ENCODE measurements at regions not wholly inside any gene's neighbourhood (a gene's known extent, or its start where the extent isn't known, plus 50 kb on each side); places are given as distances from the start of the nearest gene placed in this dataset.

DNA sequence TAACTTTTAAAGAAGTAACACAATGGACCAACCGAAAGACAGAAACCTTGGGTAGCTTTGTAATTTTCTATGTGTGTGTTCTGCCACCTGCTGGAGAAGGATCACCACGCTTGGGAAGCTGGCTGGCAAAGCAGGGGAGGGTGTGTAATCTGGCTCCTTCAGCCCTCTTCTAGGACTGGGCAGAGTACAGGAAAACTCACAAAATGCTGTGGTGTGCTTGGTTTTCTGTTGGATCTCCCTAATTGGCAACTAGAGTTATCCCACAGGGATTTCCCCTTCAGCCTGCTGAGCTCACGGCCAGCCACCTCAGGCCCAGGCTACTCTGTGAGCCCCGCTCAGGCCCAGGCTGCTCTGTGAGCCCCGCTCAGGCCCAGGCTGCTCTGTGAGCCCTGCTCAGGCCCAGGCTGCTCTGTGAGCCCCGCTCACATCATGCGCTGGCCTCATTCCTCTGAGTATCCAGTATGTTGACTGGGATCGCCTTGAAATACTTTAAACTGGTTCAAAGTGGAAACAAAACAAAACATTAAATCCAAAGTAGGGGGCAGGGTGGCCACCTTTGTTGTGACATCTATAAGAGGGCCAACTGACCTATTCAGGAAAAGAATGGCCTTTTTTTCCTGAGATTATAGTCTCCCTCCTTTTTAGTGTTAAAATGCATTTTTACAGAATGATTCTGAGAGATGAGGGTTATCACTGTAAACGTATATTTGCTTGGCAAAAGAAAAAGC lies 52.0 kb upstream of the RNU6-8 start:
- peak; percentile 61 for ATAC-seq

DNA sequence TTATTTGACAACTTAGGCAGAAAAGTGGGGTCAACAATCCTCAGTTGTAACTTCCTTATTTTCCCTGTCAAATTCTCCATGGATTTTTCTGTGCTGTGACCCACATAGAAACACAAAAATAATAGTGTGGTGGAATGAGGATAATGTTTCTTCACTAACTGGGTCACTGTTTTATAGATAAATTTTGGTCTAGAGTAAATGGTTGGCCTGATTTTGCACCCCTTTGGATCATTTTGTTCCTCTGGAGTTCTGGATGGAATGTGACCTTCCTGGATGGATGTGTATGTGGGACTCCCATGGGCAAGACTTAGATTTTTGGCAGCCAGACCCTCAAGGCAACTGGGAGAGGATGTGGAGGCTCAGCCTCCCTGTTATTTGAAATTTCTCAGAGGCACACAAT lies 52.7 kb upstream of the RNU6-8 start:
- CTCF ChIA-PET: no interaction called here
- DNase-seq (no peak), ATAC-seq (no peak)
- H3K27me3 Mint-ChIP-seq: no peaks in the 10 kb centered on the region
- H3K27ac Mint-ChIP-seq: no peak overlapping the region
- H3K4me1 Mint-ChIP-seq: peaks cover 19% of the 10 kb centered on the region
- H3K4me3 Mint-ChIP-seq: no peak overlapping the region
- H3K9me3 Mint-ChIP-seq (ENCODE audit: low read depth): no peaks in the 10 kb centered on the region
- H3K36me3 Mint-ChIP-seq: no peaks in the 10 kb centered on the region

More for the DNA sequence above, 52.0 kb upstream of the RNU6-8 start:
- DNase-seq: peak; percentile 68
- CTCF ChIA-PET: interaction anchor here (0.6 to 6.7 kb wide), 20 partner anchors 8 to 1633 kb away, joined by 3 to 129 read pairs (median 4); partner anchors contain the start of genes ARHGAP5 and SCFD1
- H3K27me3 Mint-ChIP-seq: no peaks in the 10 kb centered on the region
- H3K4me1 Mint-ChIP-seq: peaks cover 16% of the 10 kb centered on the region
- no peaks in the 10 kb centered on the region for H3K36me3 Mint-ChIP-seq
- no peak overlapping the region for H3K4me3 Mint-ChIP-seq
- H3K27ac Mint-ChIP-seq: no peak overlapping the region
- no peaks in the 10 kb centered on the region for H3K9me3 Mint-ChIP-seq (ENCODE audit: low read depth)

DNA sequence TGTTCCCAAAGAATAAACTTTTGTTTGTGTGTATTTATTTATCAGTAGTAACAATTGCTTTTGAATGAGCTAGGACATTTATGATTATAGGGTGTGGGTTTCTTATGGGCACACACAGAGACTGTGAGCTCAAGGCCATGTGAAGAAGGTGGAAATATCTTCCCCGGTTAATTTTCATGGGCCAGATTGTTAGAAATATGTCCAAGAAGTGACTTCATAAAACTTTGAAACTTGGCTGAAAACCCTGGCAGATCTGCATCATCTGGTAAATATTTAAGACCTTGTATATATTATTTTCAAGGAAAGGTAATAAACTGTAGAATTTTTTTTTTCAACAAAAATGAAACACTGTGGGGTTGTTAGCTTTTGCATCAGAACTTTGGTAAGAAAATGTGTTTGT lies 53.5 kb upstream of the RNU6-8 start:
- ATAC-seq: no peak
- H3K9me3 Mint-ChIP-seq (ENCODE audit: low read depth): no peaks in the 10 kb centered on the region

DNA sequence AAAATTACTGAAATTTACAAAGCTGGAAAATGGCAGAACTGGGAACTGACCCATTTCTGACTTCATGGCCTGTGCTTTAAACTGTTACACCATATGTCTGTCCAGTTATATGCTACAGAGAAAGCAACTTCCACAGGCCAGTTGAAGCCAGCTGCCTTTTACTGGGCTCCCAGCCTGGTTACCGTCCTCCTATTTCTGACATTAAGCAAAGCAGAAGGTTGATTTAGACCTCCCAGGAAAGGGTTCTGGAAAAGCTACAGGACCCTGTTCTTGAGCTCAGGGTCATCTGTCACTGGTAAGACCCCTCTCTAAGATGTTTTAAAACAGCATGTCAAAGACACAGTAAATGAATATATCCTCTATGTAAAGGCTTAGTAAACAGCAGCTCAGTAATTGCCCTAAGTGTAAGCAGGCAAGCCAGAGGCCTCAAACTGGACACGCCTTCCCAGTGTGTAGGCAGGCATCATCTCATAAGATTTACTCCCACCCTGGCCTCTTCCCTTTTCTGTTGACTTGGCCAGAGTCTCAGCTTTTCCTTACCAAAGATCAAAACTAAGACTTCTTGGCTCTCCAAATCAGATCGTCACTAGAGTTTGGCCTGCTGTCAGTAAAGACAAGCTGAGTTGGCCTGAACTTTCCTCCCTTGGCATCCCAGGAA lies 55.4 kb upstream of the RNU6-8 start:
- DNase-seq (no peak), ATAC-seq (no peak)
- peaks cover 20% of the 10 kb centered on the region for H3K4me1 Mint-ChIP-seq
- H3K9me3 Mint-ChIP-seq (ENCODE audit: low read depth): peaks cover 5% of the 10 kb centered on the region
- no peaks in the 10 kb centered on the region for H3K27me3 Mint-ChIP-seq
- H3K36me3 Mint-ChIP-seq: peaks cover 3% of the 10 kb centered on the region
- CTCF ChIA-PET: interaction anchor here (0.6 to 2.0 kb wide), 5 partner anchors 74 to 324 kb away, joined by 3 to 8 read pairs (median 4); no protein-coding TSS in a partner anchor
- H3K27ac Mint-ChIP-seq: no peak overlapping the region
- H3K4me3 Mint-ChIP-seq: no peak overlapping the region

More for the DNA sequence above, 53.5 kb upstream of the RNU6-8 start:
- CTCF ChIA-PET: no interaction called here
- Mint-ChIP-seq H3K27ac (no peak overlapping the region), H3K4me1 (peaks cover 20% of the 10 kb centered on the region), H3K4me3 (no peak overlapping the region), H3K27me3 (no peaks in the 10 kb centered on the region), H3K36me3 (peaks cover 3% of the 10 kb centered on the region)
- DNase-seq: no peak

DNA sequence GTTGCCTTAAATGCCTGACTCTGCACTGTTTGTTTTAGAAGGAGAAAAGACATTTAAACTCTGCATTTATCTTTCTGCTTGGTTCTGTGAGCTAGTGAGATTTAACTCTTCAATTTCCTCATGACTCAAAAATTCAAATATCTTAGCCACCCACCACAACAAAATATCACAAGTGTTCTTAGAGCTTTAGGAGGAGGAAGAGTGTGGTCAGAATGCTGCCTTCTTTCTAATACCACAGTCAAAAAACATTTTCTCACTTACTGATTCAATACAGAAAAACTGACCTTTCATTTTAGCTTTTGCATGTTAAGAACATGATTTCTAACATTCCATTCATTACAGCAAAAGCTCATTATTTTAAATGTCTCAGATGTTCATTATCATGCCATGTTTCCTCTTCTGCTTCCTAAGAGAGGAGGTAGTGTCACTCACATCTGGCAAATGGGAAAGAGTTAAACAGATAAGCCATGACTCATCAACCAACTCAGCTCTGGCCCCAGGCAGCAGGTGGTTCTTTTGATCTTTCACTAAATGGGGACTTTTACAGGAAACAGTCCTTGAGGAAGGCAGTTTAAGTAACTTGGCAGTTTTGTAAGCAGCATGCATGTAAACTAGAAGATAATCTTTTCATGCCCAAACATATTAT lies 56.4 kb upstream of the RNU6-8 start:
- no peak overlapping the region for H3K4me3 Mint-ChIP-seq
- no peak for DNase-seq
- CTCF ChIA-PET: interaction anchor here (0.6 to 2.0 kb wide), 8 partner anchors 73 to 749 kb away, joined by 3 to 8 read pairs (median 3); no protein-coding TSS in a partner anchor
- H3K4me1 Mint-ChIP-seq: peaks cover 20% of the 10 kb centered on the region
- H3K9me3 Mint-ChIP-seq (ENCODE audit: low read depth): peaks cover 13% of the 10 kb centered on the region
- ATAC-seq: peak; percentile 71
- H3K36me3 Mint-ChIP-seq: peaks cover 8% of the 10 kb centered on the region
- H3K27ac Mint-ChIP-seq: peak overlapping the region; percentile 47
- H3K27me3 Mint-ChIP-seq: no peaks in the 10 kb centered on the region

DNA sequence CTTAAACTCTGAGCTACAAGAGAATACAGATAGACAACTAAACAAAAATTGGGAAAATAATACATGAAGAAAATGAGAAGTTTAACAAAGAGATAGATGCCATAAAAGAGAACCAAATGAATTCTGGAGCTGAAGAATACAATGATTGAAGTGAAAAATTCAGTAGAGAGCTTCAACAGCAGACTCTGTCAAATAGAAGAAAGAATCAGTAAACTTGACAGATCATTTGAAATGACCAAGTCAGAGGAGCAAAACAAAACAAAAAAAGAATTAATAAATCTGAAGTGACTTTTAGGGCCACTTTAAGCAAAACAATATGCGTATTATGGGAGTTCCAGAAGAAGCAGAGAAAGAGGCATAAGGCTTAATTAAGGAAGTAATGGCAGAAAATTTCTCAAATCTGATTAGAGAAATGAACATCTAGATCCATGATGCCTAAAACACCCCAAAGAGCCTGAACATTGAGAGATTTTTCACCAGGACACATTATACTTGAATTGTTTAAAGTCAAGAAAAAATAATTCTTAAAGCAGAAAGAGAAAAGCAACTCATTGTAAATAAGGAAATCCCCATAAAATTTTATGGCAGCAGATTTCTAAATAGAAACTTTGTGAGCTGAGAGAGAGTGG lies 61.0 kb upstream of the RNU6-8 start:
- Mint-ChIP-seq H3K4me3 (no peak overlapping the region), H3K27me3 (peaks cover 4% of the 10 kb centered on the region), H3K9me3 (ENCODE audit: low read depth) (peaks cover 13% of the 10 kb centered on the region), H3K4me1 (peaks cover 14% of the 10 kb centered on the region), H3K27ac (no peak overlapping the region), H3K36me3 (peaks cover 8% of the 10 kb centered on the region)
- ATAC-seq (no peak), DNase-seq (no peak)
- CTCF ChIA-PET: interaction anchor here (1.1 kb wide), 1 partner anchor 9 kb away, joined by 5 read pairs; no protein-coding TSS in a partner anchor

DNA sequence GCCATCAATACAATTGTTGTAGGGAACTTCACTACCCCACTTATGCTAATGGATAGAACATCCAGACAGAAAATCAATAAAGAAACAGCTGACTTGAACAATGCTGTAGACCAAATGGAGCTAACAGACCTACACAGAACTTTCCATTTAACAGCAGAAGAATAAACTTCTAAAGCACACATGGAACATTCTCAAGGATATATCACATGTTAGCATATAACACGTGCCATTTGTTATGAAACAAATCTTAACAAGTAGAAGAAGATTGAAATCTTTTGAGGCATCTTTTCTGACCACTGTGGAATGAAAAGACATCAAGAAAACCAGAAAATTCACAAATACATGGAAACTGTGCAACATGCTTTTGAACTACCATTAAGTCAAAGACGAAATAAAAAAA lies 62.5 kb upstream of the RNU6-8 start:
- Mint-ChIP-seq H3K27me3 (peaks cover 4% of the 10 kb centered on the region), H3K9me3 (ENCODE audit: low read depth) (peaks cover 13% of the 10 kb centered on the region), H3K4me3 (no peak overlapping the region), H3K27ac (no peak overlapping the region), H3K4me1 (peaks cover 2% of the 10 kb centered on the region), H3K36me3 (peaks cover 8% of the 10 kb centered on the region)
- DNase-seq: no peak
- CTCF ChIA-PET: interaction anchor here (1.3 kb wide), 1 partner anchor 13 kb away, joined by 3 read pairs; no protein-coding TSS in a partner anchor
- no peak for ATAC-seq

DNA sequence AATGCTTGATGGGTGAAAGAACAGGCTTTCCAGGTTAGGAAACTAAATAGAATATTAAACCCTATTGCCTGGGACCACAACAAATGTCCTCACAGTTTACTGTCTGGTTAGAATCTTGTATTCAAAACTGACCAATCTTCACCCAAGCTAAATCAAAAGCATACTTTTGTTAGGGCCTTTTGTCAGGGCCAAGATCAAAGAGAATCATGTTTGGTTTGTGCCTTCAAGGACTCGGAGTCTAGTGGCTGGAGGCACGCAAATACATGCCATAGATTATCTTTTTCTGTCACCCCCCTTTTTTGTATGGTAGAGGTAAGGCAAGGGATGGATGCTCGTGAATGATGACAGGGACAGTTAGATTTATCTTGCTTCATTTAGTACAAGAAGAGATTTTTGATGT lies 51.1 kb upstream of the AKAP6 start:
- Mint-ChIP-seq H3K4me3 (no peak overlapping the region), H3K27ac (no peak overlapping the region), H3K4me1 (no peaks in the 10 kb centered on the region), H3K9me3 (ENCODE audit: low read depth) (peaks cover 3% of the 10 kb centered on the region), H3K27me3 (peaks cover 24% of the 10 kb centered on the region), H3K36me3 (no peaks in the 10 kb centered on the region)
- CTCF ChIA-PET: no interaction called here
- no peak for DNase-seq
- ATAC-seq: no peak
